SK-N-SH (cell line): ENCODE measurements at regions not wholly inside any gene's neighbourhood (a gene's known extent, or its start where the extent isn't known, plus 50 kb on each side); places are given as distances from the start of the nearest gene placed in this dataset.

Experiments used
- CTCF ChIA-PET: fragments of 300-600, 350-600 bp; formaldehyde crosslinking; extraction: SDS; loops from one replicate; lab custom pipeline; 2021; lab: Yijun Ruan, JAX
- POLR2A ChIA-PET: fragments of 350-600 bp; sonication (Branson Sonifier 250); formaldehyde crosslinking; extraction: SDS; loops from one replicate; lab custom pipeline; 2020; ENCODE audit warnings: antibody characterized with exemption, inconsistent platforms; lab: Yijun Ruan, JAX
- DNase-seq: peaks from one replicate; pipeline ENCODE4 v3.0.0; 2012
- H2AFZ ChIP-seq: fragments of 200-600 bp; sonication (generic); 2 replicates; pipeline ENCODE4 v1.8.1; 2016; ENCODE audit warnings: antibody characterized with exemption, mild to moderate bottlenecking, low read depth
- H3F3A ChIP-seq: fragments of 200-600 bp; sonication (generic); replicated peaks from 2 replicates; pipeline ENCODE3; 2016; ENCODE audit warnings: antibody characterized with exemption, mild to moderate bottlenecking; ENCODE audit not compliant: insufficient read depth
- H3K27ac ChIP-seq, 2 experiments: fragments of 200-500 bp in 1 of 2; fragments of 200-600 bp in 1 of 2; sonication (Bioruptor generic) in 1 of 2; sonication (generic), shearing (Covaris generic) in 1 of 2; 2 replicates each; pipeline versions ENCODE4 v1.5.1 to v1.6.1; 2014 to 2016; ENCODE audit warnings: low read depth in 2 of 2, inconsistent platforms in 1 of 2, low read length in 1 of 2, mild to moderate bottlenecking in 1 of 2, mixed read lengths in 1 of 2
- H3K27me3 ChIP-seq: fragments of 200-600 bp; sonication (generic), shearing (Covaris generic); 2 replicates; pipeline ENCODE4 v1.6.1; 2016; ENCODE audit warnings: mixed run types; ENCODE audit not compliant: insufficient read depth
- H3K36me3 ChIP-seq, 2 experiments: fragments of 200-500 bp in 1 of 2; fragments of 200-600 bp in 1 of 2; sonication (Bioruptor generic) in 1 of 2; sonication (generic) in 1 of 2; replicated peaks in 1 of 2; 2 replicates each; pipeline versions ENCODE3 to v1.5.1; 2014 to 2016; ENCODE audit warnings: low read length in 1 of 2, mild to moderate bottlenecking in 1 of 2; ENCODE audit not compliant: insufficient read depth in 2 of 2, control insufficient read depth in 1 of 2
- H3K4me1 ChIP-seq, 2 experiments: fragments of 200-500 bp in 1 of 2; fragments of 200-600 bp in 1 of 2; sonication (Bioruptor generic) in 1 of 2; sonication (generic), shearing (Covaris generic) in 1 of 2; 2 replicates each; pipeline versions ENCODE4 v1.5.1 to v1.6.1; 2014 to 2016; ENCODE audit warnings: low read depth in 1 of 2, low read length in 1 of 2, mixed run types in 1 of 2; ENCODE audit not compliant: insufficient read depth in 2 of 2, control insufficient read depth in 1 of 2
- H3K4me2 ChIP-seq: fragments of 200-600 bp; sonication (generic), shearing (Covaris generic); 2 replicates; pipeline ENCODE4 v1.6.1; 2017; ENCODE audit warnings: mixed run types
- H3K4me3 ChIP-seq, 2 experiments: fragments of 200-500 bp in 1 of 2; fragments of 200-600 bp in 1 of 2; sonication (Bioruptor generic) in 1 of 2; sonication (generic), shearing (Covaris generic) in 1 of 2; 2 replicates each; pipeline versions ENCODE4 v1.5.1 to v1.8.1; 2014 to 2016; ENCODE audit warnings: low read depth in 2 of 2, inconsistent platforms in 1 of 2, low read length in 1 of 2, mild to moderate bottlenecking in 1 of 2, mixed read lengths in 1 of 2, moderate library complexity in 1 of 2
- H3K79me2 ChIP-seq: fragments of 200-600 bp; sonication (generic); 2 replicates; pipeline ENCODE4 v1.8.1; 2017; ENCODE audit warnings: mild to moderate bottlenecking; ENCODE audit not compliant: insufficient read depth
- H3K9ac ChIP-seq: fragments of 200-600 bp; sonication (generic); 2 replicates; pipeline ENCODE4 v1.6.1; 2017; ENCODE audit warnings: mixed run types
- H3K9me2 ChIP-seq: fragments of 200-600 bp; sonication (generic); 2 replicates; pipeline ENCODE4 v1.6.1; 2017; ENCODE audit warnings: mixed run types
- H3K9me3 ChIP-seq: fragments of 200-600 bp; sonication (generic); 2 replicates; pipeline ENCODE4 v1.6.1; 2017; ENCODE audit warnings: mixed run types, mild to moderate bottlenecking, moderate library complexity
- H4K20me1 ChIP-seq: fragments of 200-600 bp; sonication (generic); 2 replicates; pipeline ENCODE4 v1.6.1; 2017; ENCODE audit warnings: mild to moderate bottlenecking, mixed run types; ENCODE audit not compliant: insufficient read depth
- ELF1 ChIP-seq: IDR thresholded peaks from 2 replicates; pipeline ENCODE4 v1.4.0; 2012
- EP300 ChIP-seq, 2 experiments: IDR thresholded peaks; 2 replicates each; pipeline versions ENCODE4 v1.4.0 to v1.6.1; 2012; ENCODE audit warnings: borderline replicate concordance in 1 of 2, low read depth in 1 of 2, low read length in 1 of 2
- EZH2phosphoT487 ChIP-seq: fragments of 200-600 bp; sonication (generic); IDR thresholded peaks from 2 replicates; pipeline ENCODE4 v1.6.1; 2017; ENCODE audit warnings: low read depth, mixed run types, mild to moderate bottlenecking, antibody characterized with exemption, moderate library complexity, borderline replicate concordance
- FOXM1 ChIP-seq: IDR thresholded peaks from 2 replicates; pipeline ENCODE4 v1.4.0; 2012; ENCODE audit warnings: low read depth, mild to moderate bottlenecking
- GATA2 ChIP-seq: sonication (generic); formaldehyde crosslinking; IDR thresholded peaks from 2 replicates; pipeline ENCODE4 v1.5.0; 2020; ENCODE audit warnings: mild to moderate bottlenecking, missing genetic modification reagents
- MEF2A ChIP-seq: IDR thresholded peaks from 2 replicates; pipeline ENCODE4 v1.4.0; 2012; ENCODE audit warnings: low read depth, borderline replicate concordance
- MXI1 ChIP-seq: IDR thresholded peaks from 2 replicates; pipeline ENCODE4 v1.6.1; 2012; ENCODE audit warnings: mild to moderate bottlenecking, low read depth, low read length, improper control_type of control experiment
- NFIC ChIP-seq: IDR thresholded peaks from 2 replicates; pipeline ENCODE4 v1.4.0; 2012; ENCODE audit warnings: borderline replicate concordance
- NRF1 ChIP-seq: IDR thresholded peaks from 2 replicates; pipeline ENCODE4 v1.6.1; 2012; ENCODE audit warnings: low read depth, mild to moderate bottlenecking, low read length
- RAD21 ChIP-seq: IDR thresholded peaks from 2 replicates; pipeline ENCODE4 v1.6.1; 2012; ENCODE audit warnings: mild to moderate bottlenecking, low read length
- RCOR1 ChIP-seq: fragments of 150-350 bp; IDR thresholded peaks from 2 replicates; pipeline ENCODE4 v1.6.1; 2017; ENCODE audit warnings: antibody characterized with exemption, low read length
- RXRA ChIP-seq: IDR thresholded peaks from 2 replicates; pipeline ENCODE4 v1.4.0; 2012; ENCODE audit warnings: low read depth, mild to moderate bottlenecking, borderline replicate concordance
- SMC3 ChIP-seq: IDR thresholded peaks from 2 replicates; pipeline ENCODE4 v1.6.1; 2012; ENCODE audit warnings: low read depth, low read length, improper control_type of control experiment
- TAF1 ChIP-seq: IDR thresholded peaks from 2 replicates; pipeline ENCODE4 v1.6.1; 2012; ENCODE audit warnings: low read depth, mild to moderate bottlenecking, low read length, moderate library complexity, borderline replicate concordance
- TCF12 ChIP-seq: IDR thresholded peaks from 2 replicates; pipeline ENCODE4 v1.4.0; 2012
- TEAD4 ChIP-seq: IDR thresholded peaks from 2 replicates; pipeline ENCODE4 v1.4.0; 2012; ENCODE audit warnings: mild to moderate bottlenecking, borderline replicate concordance; ENCODE audit not compliant: insufficient read depth
- YY1 ChIP-seq: IDR thresholded peaks from 2 replicates; pipeline ENCODE4 v1.4.0; 2012; ENCODE audit warnings: low read depth, mild to moderate bottlenecking
- TF ChIP-seq, protein P1 (sequence below): IDR thresholded peaks from 2 replicates; pipeline ENCODE4 v1.4.0; 2012; ENCODE audit warnings: low read depth, borderline replicate concordance
- TF ChIP-seq, protein P2 (sequence below): fragments of 150-350 bp; IDR thresholded peaks from 2 replicates; pipeline ENCODE4 v1.6.1; 2017; ENCODE audit warnings: antibody characterized with exemption, low read length, low read depth, borderline replicate concordance
- TF ChIP-seq, protein P3 (sequence below): fragments of 200-600 bp; sonication (generic); IDR thresholded peaks from 2 replicates; pipeline ENCODE4 v1.6.1; 2017; ENCODE audit warnings: antibody characterized with exemption, mild to moderate bottlenecking, moderate library complexity
- TF ChIP-seq, protein P4 (sequence below): IDR thresholded peaks from 2 replicates; pipeline ENCODE4 v1.4.0; 2012; ENCODE audit warnings: low read depth

DNA sequence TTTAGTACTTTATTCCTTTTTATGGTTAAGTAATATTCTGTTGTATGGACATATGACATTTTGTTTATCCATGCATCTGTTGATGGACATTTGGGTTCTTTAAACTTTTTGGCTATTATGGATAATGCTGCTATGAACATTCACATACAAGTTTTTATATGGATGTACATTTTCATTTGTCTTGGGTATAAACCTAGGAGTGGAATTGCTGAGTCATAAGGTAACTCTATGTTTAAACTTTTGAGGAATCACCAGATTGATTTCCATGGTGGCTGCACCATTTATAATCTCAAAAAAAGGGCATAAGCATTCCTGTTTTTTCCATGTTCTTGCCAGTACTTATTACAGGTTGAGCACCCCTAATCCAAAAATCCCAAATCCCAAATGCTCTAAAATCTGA, 90.3 kb upstream of the CRHR1 start:
- H3K27me3 ChIP-seq: peaks cover 10% of the 10 kb centered on the region; the same call in 1 of the 2 replicates
- CTCF ChIA-PET: no interaction called here
- peaks cover 0 to 4% of the 10 kb centered on the region in 2 experiments; a peak in 1 of 4 replicates for H3K4me1 ChIP-seq

DNA sequence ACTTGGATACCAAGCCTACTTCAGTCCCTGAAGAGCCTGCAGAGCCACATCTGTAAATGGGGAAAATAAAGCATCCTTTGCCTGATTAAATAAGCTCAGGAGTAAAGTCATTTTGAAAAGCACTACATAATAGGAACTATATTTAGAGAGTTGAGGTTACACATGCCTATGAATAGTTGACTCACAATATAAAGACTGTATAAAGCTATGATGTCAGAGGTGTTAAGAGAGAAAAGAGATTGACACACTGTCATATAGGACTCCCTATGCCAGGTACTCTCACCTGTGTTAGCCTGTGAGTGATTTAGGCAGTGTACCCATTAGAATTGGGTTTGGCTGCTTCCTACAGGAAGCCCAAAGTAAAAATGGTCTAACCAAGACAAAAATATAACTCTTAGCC, 87.7 kb upstream of the CRHR1 start:
- DNase-seq: no peak
- Histone ChIP-seq H3K36me3 (no peaks in the 10 kb centered on the region), H3K4me3 (no peak overlapping the region), H3F3A (no peaks in the 10 kb centered on the region), H3K4me1 (no peaks in the 10 kb centered on the region; a peak in 1 of 4 replicates), H3K79me2 (no peaks in the 10 kb centered on the region), H2AFZ (no peak overlapping the region), H4K20me1 (no peaks in the 10 kb centered on the region), H3K27me3 (peaks cover 4% of the 10 kb centered on the region; the same call in 1 of the 2 replicates), H3K9ac (no peak overlapping the region), H3K9me3 (no peaks in the 10 kb centered on the region), H3K9me2 (no peaks in the 10 kb centered on the region), H3K4me2 (no peak overlapping the region), H3K27ac (no peak overlapping the region)
- ChIA-PET CTCF (interaction anchor here (1.5 to 3.0 kb wide), 4 partner anchors 24 to 136 kb away, joined by 4 to 8 read pairs (median 6); no protein-coding TSS in a partner anchor), POLR2A (no interaction called here)
- TF ChIP-seq, protein P1, sequence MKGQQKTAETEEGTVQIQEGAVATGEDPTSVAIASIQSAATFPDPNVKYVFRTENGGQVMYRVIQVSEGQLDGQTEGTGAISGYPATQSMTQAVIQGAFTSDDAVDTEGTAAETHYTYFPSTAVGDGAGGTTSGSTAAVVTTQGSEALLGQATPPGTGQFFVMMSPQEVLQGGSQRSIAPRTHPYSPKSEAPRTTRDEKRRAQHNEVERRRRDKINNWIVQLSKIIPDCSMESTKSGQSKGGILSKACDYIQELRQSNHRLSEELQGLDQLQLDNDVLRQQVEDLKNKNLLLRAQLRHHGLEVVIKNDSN: no peak
- TF ChIP-seq GATA2: no peak

More for the DNA sequence above, 90.3 kb upstream of the CRHR1 start:
- H2AFZ ChIP-seq: no peak overlapping the region
- no peaks in the 10 kb centered on the region for H3K9me2 ChIP-seq
- no peaks in the 10 kb centered on the region for H3F3A ChIP-seq
- H3K4me3 ChIP-seq: no peak overlapping the region
- H3K4me2 ChIP-seq: no peak overlapping the region
- DNase-seq: no peak
- no peak overlapping the region for H3K9ac ChIP-seq
- no peaks in the 10 kb centered on the region for H3K36me3 ChIP-seq
- H4K20me1 ChIP-seq: no peaks in the 10 kb centered on the region
- no peaks in the 10 kb centered on the region for H3K79me2 ChIP-seq
- H3K27ac ChIP-seq: no peak overlapping the region
- POLR2A ChIA-PET: no interaction called here
- H3K9me3 ChIP-seq: no peaks in the 10 kb centered on the region
- TF ChIP-seq TEAD4: no peak
- no peak for TF ChIP-seq SMC3
- no peak for TF ChIP-seq NFIC
- no peak for TF ChIP-seq TAF1
- TF ChIP-seq MEF2A: no peak
- no peak for TF ChIP-seq YY1
- TF ChIP-seq, protein P2, sequence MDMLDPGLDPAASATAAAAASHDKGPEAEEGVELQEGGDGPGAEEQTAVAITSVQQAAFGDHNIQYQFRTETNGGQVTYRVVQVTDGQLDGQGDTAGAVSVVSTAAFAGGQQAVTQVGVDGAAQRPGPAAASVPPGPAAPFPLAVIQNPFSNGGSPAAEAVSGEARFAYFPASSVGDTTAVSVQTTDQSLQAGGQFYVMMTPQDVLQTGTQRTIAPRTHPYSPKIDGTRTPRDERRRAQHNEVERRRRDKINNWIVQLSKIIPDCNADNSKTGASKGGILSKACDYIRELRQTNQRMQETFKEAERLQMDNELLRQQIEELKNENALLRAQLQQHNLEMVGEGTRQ: no peak
- TF ChIP-seq EZH2phosphoT487: no peak
- TF ChIP-seq NRF1: no peak
- TF ChIP-seq, protein P3, sequence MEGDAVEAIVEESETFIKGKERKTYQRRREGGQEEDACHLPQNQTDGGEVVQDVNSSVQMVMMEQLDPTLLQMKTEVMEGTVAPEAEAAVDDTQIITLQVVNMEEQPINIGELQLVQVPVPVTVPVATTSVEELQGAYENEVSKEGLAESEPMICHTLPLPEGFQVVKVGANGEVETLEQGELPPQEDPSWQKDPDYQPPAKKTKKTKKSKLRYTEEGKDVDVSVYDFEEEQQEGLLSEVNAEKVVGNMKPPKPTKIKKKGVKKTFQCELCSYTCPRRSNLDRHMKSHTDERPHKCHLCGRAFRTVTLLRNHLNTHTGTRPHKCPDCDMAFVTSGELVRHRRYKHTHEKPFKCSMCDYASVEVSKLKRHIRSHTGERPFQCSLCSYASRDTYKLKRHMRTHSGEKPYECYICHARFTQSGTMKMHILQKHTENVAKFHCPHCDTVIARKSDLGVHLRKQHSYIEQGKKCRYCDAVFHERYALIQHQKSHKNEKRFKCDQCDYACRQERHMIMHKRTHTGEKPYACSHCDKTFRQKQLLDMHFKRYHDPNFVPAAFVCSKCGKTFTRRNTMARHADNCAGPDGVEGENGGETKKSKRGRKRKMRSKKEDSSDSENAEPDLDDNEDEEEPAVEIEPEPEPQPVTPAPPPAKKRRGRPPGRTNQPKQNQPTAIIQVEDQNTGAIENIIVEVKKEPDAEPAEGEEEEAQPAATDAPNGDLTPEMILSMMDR: no peak
- no peak for TF ChIP-seq ELF1
- TF ChIP-seq RAD21: no peak
- TF ChIP-seq MXI1: no peak
- no peak for TF ChIP-seq RXRA
- TF ChIP-seq, protein P4, sequence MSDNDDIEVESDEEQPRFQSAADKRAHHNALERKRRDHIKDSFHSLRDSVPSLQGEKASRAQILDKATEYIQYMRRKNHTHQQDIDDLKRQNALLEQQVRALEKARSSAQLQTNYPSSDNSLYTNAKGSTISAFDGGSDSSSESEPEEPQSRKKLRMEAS: no peak
- no peak for TF ChIP-seq RCOR1
- no peak for TF ChIP-seq TCF12
- TF ChIP-seq FOXM1: no peak
- no peak for TF ChIP-seq EP300 (IDR thresholded peaks at IDR 0.05; ENCODE audit: borderline replicate concordance in 1 of 2, low read depth in 1 of 2, low read length in 1 of 2)
- TF ChIP-seq GATA2: no peak
- TF ChIP-seq, all 33 proteins: peak for 0
